B cell (primary cell): ENCODE measurements at regions not wholly inside any gene's neighbourhood (a gene's known extent, or its start where the extent isn't known, plus 50 kb on each side); places are given as distances from the start of the nearest gene placed in this dataset.

Source experiments
- CTCF ChIP-seq: fragments of 200-600 bp; IDR thresholded peaks from one replicate; pipeline ENCODE4 v1.8.0; 2022; ENCODE audit warnings: antibody characterized with exemption, mild to moderate bottlenecking
- EZH2 ChIP-seq: IDR thresholded peaks from 2 replicates; pipeline ENCODE4 v1.6.1; 2012; ENCODE audit warnings: borderline replicate concordance, low read depth, mild to moderate bottlenecking, moderate library complexity, low read length; ENCODE audit not compliant: insufficient read depth, poor library complexity, severe bottlenecking

- TF ChIP-seq CTCF, result no peak
- no peak for TF ChIP-seq EZH2
Observed at GRCh38 chr4:33493231-33493630, 2751.1 kb downstream of the ARAP2 start.
